ENCODE measurements at regions not wholly inside any gene's neighbourhood (a gene's known extent, or its start where the extent isn't known, plus 50 kb on each side); places are given as distances from the start of the nearest gene placed in this dataset.

DNA sequence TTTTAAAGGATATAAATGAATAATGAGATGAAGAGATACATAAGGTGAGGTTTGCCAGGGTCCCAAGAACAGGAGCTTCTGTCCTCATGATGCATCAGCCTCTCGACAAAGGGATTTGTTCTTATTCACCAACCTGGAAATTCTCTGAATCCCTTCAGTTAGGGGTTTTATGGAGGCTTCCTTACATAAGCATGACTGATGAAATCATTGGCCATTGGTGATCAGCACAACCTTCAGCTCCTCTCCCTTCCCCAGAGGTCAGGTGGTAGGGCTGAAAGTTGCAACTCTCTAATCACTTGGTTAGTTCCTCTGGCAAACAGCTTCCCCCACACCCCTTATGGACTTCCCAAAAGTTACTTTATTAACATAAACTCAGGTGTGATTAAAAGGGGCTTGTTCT is 222.0 kb downstream of the SPRY1 start:
- Histone ChIP-seq H3K4me2 (ENCODE audit: low read depth, low read length) (no peak overlapping the region), H3K27me3 (replicated peaks; ENCODE audit: insufficient read depth, low read length) (no peaks in the 10 kb centered on the region), H3K79me2 (ENCODE audit: low read length) (no peaks in the 10 kb centered on the region), H2AFZ (ENCODE audit: low read length) (no peak overlapping the region), H3K9me2 (replicated peaks; ENCODE audit: insufficient read depth, low read length) (no peaks in the 10 kb centered on the region), H3K9me3 (replicated peaks; ENCODE audit: insufficient read depth, low read length) (no peaks in the 10 kb centered on the region), H3K27ac (ENCODE audit: low read length) (no peak overlapping the region), H4K20me1 (ENCODE audit: insufficient read depth, low read length) (no peaks in the 10 kb centered on the region), H3K36me3 (replicated peaks; ENCODE audit: insufficient read depth, low read length) (no peaks in the 10 kb centered on the region), H3K4me3 (ENCODE audit: low read length) (no peak overlapping the region), H3K9ac (ENCODE audit: low read length) (no peak overlapping the region), H3K4me1 (ENCODE audit: low read length) (no peaks in the 10 kb centered on the region), H3F3A (ENCODE audit: insufficient read depth, low read length) (no peaks in the 10 kb centered on the region)
- TF ChIP-seq CTCF (IDR thresholded peaks at IDR 0.05; ENCODE audit: low read length) (no peak), EZH2 (optimal IDR thresholded peaks at IDR 0.05; ENCODE audit: low read depth, low read length) (no peak), EZH2phosphoT487 (IDR thresholded peaks at IDR 0.05; ENCODE audit: low read length) (no peak)
- no peak for DNase-seq

GRCh38 chr4:123619326-123619725 is 222.7 kb downstream of the SPRY1 start:
- Histone ChIP-seq H3F3A (ENCODE audit: insufficient read depth, low read length) (no peaks in the 10 kb centered on the region), H3K4me1 (ENCODE audit: low read length) (no peaks in the 10 kb centered on the region), H3K9ac (ENCODE audit: low read length) (no peak overlapping the region), H3K27ac (ENCODE audit: low read length) (no peak overlapping the region), H4K20me1 (ENCODE audit: insufficient read depth, low read length) (no peaks in the 10 kb centered on the region), H3K9me2 (replicated peaks; ENCODE audit: insufficient read depth, low read length) (no peaks in the 10 kb centered on the region), H3K27me3 (replicated peaks; ENCODE audit: insufficient read depth, low read length) (no peaks in the 10 kb centered on the region), H3K9me3 (replicated peaks; ENCODE audit: insufficient read depth, low read length) (no peaks in the 10 kb centered on the region), H3K4me3 (ENCODE audit: low read length) (no peak overlapping the region), H3K79me2 (ENCODE audit: low read length) (no peaks in the 10 kb centered on the region), H3K4me2 (ENCODE audit: low read depth, low read length) (no peak overlapping the region), H3K36me3 (replicated peaks; ENCODE audit: insufficient read depth, low read length) (no peaks in the 10 kb centered on the region), H2AFZ (ENCODE audit: low read length) (no peak overlapping the region)
- DNase-seq, result no peak
- no peak for TF ChIP-seq EZH2phosphoT487 (IDR thresholded peaks at IDR 0.05; ENCODE audit: low read length)
- no peak for TF ChIP-seq EZH2 (optimal IDR thresholded peaks at IDR 0.05; ENCODE audit: low read depth, low read length)
- TF ChIP-seq CTCF (IDR thresholded peaks at IDR 0.05; ENCODE audit: low read length), result no peak

- no peak for DNase-seq
- H3K36me3 ChIP-seq (replicated peaks; ENCODE audit: insufficient read depth, low read length), result no peaks in the 10 kb centered on the region
- no peaks in the 10 kb centered on the region for H3K9me3 ChIP-seq (replicated peaks; ENCODE audit: insufficient read depth, low read length)
- H3F3A ChIP-seq (ENCODE audit: insufficient read depth, low read length), result no peaks in the 10 kb centered on the region
- H3K9me2 ChIP-seq (replicated peaks; ENCODE audit: insufficient read depth, low read length), result no peaks in the 10 kb centered on the region
- no peaks in the 10 kb centered on the region for H3K79me2 ChIP-seq (ENCODE audit: low read length)
- H3K4me1 ChIP-seq (ENCODE audit: low read length), result no peaks in the 10 kb centered on the region
- TF ChIP-seq EZH2 (optimal IDR thresholded peaks at IDR 0.05; ENCODE audit: low read depth, low read length), result no peak
- TF ChIP-seq EZH2phosphoT487 (IDR thresholded peaks at IDR 0.05; ENCODE audit: low read length), result no peak
- no peak overlapping the region for H3K27ac ChIP-seq (ENCODE audit: low read length)
- no peaks in the 10 kb centered on the region for H4K20me1 ChIP-seq (ENCODE audit: insufficient read depth, low read length)
- H3K4me3 ChIP-seq (ENCODE audit: low read length), result no peak overlapping the region
- H3K27me3 ChIP-seq (replicated peaks; ENCODE audit: insufficient read depth, low read length), result no peaks in the 10 kb centered on the region
- no peak overlapping the region for H2AFZ ChIP-seq (ENCODE audit: low read length)
- H3K9ac ChIP-seq (ENCODE audit: low read length), result no peak overlapping the region
- no peak overlapping the region for H3K4me2 ChIP-seq (ENCODE audit: low read depth, low read length)
Observed at GRCh38 chr4:123619895-123620294, 223.3 kb downstream of the SPRY1 start.

DNA sequence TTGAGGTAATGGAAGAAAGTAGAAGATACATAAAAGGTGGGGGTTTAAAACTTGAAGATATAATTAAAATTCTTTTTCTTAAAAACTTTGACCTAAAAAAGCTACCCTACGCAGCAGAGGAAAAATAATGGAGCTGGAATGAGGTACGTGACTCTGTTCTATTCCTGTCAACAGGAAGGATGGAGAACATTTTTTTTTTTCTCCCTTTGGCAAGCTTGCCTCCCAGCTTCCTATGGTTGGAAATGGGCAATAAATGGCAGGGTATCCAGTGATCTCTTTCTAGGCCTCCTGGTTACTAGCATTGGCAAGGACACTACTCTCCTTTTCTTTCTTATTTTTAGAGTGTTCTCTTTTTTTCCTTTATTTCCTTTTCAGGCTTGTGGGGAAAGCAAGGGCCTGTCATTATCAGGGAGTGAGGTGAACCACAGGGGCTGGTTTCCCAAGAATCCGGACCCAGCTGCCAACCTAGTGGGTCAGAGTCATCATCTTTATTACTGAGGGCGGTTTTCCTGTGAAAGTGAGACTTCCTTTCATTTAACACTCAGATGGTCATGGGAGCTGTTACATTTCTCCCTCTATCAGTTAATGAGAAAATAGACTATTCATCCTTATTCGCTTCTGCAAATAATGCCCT is 224.6 kb downstream of the SPRY1 start:
- Histone ChIP-seq H3F3A (ENCODE audit: insufficient read depth, low read length) (no peaks in the 10 kb centered on the region), H3K27ac (ENCODE audit: low read length) (no peak overlapping the region), H3K4me3 (ENCODE audit: low read length) (no peak overlapping the region), H4K20me1 (ENCODE audit: insufficient read depth, low read length) (no peaks in the 10 kb centered on the region), H3K79me2 (ENCODE audit: low read length) (no peaks in the 10 kb centered on the region), H3K27me3 (replicated peaks; ENCODE audit: insufficient read depth, low read length) (no peaks in the 10 kb centered on the region), H3K4me1 (ENCODE audit: low read length) (no peaks in the 10 kb centered on the region), H2AFZ (ENCODE audit: low read length) (no peak overlapping the region), H3K4me2 (ENCODE audit: low read depth, low read length) (no peak overlapping the region), H3K36me3 (replicated peaks; ENCODE audit: insufficient read depth, low read length) (no peaks in the 10 kb centered on the region), H3K9ac (ENCODE audit: low read length) (no peak overlapping the region), H3K9me2 (replicated peaks; ENCODE audit: insufficient read depth, low read length) (no peaks in the 10 kb centered on the region), H3K9me3 (replicated peaks; ENCODE audit: insufficient read depth, low read length) (no peaks in the 10 kb centered on the region)
- no peak for DNase-seq
- TF ChIP-seq EZH2phosphoT487 (IDR thresholded peaks at IDR 0.05; ENCODE audit: low read length), result no peak
- TF ChIP-seq EZH2 (optimal IDR thresholded peaks at IDR 0.05; ENCODE audit: low read depth, low read length), result no peak
- TF ChIP-seq CTCF (IDR thresholded peaks at IDR 0.05; ENCODE audit: low read length), result no peak

Measured in MM.1S (cell line).